Ammon's horn (tissue), 1 donor: ENCODE measurements at regions not wholly inside any gene's neighbourhood (a gene's known extent, or its start where the extent isn't known, plus 50 kb on each side); places are given as distances from the start of the nearest gene placed in this dataset.
A peak's percentile ranks its signal among the peaks of the same experiment; 100 is the strongest.
"Not testable (repeated sequence)": the region's sequence is repeated elsewhere in the genome, so short reads cannot be mapped to it uniquely, and the experiment has no call there.

Source experiments
- DNase-seq: peaks from one replicate; pipeline ENCODE4 v3.0.0-alpha.2; 2016; ENCODE audit warnings: low spot score

GRCh38 chr5:72692651-72693442, 123.6 kb upstream of the TNPO1 start:
- DNase-seq, result no peak

- peak; percentile 52 for DNase-seq
Observed at GRCh38 chr5:72692231-72692637, 124.2 kb upstream of the TNPO1 start.

GRCh38 chr5:72691751-72692150, 124.7 kb upstream of the TNPO1 start:
- no peak for DNase-seq

GRCh38 chr5:72688916-72689315, 127.5 kb upstream of the TNPO1 start:
- no peak for DNase-seq

GRCh38 chr5:72687288-72687687, 129.2 kb upstream of the TNPO1 start:
- DNase-seq, result no peak

GRCh38 chr5:72682561-72682960, 133.9 kb upstream of the TNPO1 start:
- DNase-seq, result no peak

- DNase-seq, result no peak
Observed at GRCh38 chr5:72681781-72682180, 134.7 kb upstream of the TNPO1 start.

- DNase-seq, result no peak
Observed at GRCh38 chr5:72677447-72677846, 139.0 kb upstream of the TNPO1 start.

GRCh38 chr5:72676831-72677230, 139.6 kb upstream of the TNPO1 start:
- DNase-seq, result not testable (repeated sequence)

- no peak for DNase-seq
Observed at GRCh38 chr5:72673623-72674022, 142.8 kb upstream of the TNPO1 start.

GRCh38 chr5:72673180-72673579, 143.3 kb upstream of the TNPO1 start:
- DNase-seq, result no peak

GRCh38 chr5:72667708-72668107, 148.8 kb upstream of the TNPO1 start:
- DNase-seq, result no peak

- DNase-seq, result no peak
Observed at GRCh38 chr5:72662936-72663335, 153.5 kb upstream of the TNPO1 start.

- DNase-seq, result no peak
Observed at GRCh38 chr5:72662305-72662704, 154.2 kb upstream of the TNPO1 start.

GRCh38 chr5:72661405-72661804, 154.2 kb upstream of the ZNF366 start:
- DNase-seq, result peak; percentile 52

- DNase-seq, result no peak
Observed at GRCh38 chr5:72659726-72660125, 152.5 kb upstream of the ZNF366 start.

- DNase-seq, result no peak
Observed at GRCh38 chr5:72658761-72659540, 151.7 kb upstream of the ZNF366 start.

GRCh38 chr5:72658161-72658560, 151.0 kb upstream of the ZNF366 start:
- DNase-seq, result no peak

GRCh38 chr5:72656756-72657513, 149.7 kb upstream of the ZNF366 start:
- peak; percentile 30 for DNase-seq

- DNase-seq, result no peak
Observed at GRCh38 chr5:72656331-72656730, 149.1 kb upstream of the ZNF366 start.

GRCh38 chr5:72654231-72654630, 147.0 kb upstream of the ZNF366 start:
- DNase-seq, result peak; percentile 49

- no peak for DNase-seq
Observed at GRCh38 chr5:72653586-72653985, 146.4 kb upstream of the ZNF366 start.

- DNase-seq, result no peak
Observed at GRCh38 chr5:72651779-72652178, 144.6 kb upstream of the ZNF366 start.
